HG03103 (cell line): ENCODE measurements at regions not wholly inside any gene's neighbourhood (a gene's known extent, or its start where the extent isn't known, plus 50 kb on each side); places are given as distances from the start of the nearest gene placed in this dataset.

ENCODE experiments used
- ATAC-seq: cut with Tn5 transposase; IDR thresholded peaks from one replicate; pipeline ENCODE4 v1.9.1; 2021; ENCODE audit warnings: low read depth; ENCODE audit not compliant: unreplicated experiment

DNA sequence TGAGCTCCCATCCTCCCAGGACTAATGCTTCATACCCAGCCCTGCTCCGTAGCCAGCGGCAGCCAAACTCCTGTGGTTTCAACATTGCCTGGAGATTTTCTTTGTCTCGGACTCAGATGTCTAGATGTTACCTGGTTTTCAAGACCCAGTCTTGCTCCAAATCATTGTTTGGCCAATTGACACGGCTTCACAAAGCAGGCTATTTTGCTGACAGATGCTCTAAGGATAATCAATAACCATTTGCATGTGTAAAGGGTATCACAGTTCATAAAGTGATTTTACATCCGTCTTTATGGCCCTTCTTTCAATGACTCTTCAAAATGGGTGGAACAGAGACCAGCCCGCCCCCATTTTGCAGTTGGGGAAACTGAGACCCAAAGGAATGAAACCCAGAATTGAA lies 153.4 kb downstream of the SALL1 start:
- no peak for ATAC-seq

DNA sequence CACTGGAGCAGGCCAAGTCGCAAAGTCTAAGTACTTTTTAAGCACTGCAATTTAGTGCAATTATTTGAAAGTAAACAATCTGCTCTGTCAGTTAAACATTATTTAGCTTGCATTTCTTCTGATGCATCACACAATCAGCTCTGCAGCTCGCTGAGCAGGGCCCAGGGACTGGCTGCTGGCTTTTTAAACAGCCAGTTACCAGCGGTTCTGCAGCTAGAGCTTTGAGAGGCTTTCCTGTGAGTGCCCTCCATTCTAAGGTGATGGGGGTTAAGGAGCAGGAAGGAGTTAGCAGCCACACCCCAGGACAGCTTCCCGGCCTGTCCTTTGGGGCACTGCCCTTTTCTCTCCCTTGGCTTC lies 154.3 kb downstream of the SALL1 start:
- ATAC-seq: no peak

DNA sequence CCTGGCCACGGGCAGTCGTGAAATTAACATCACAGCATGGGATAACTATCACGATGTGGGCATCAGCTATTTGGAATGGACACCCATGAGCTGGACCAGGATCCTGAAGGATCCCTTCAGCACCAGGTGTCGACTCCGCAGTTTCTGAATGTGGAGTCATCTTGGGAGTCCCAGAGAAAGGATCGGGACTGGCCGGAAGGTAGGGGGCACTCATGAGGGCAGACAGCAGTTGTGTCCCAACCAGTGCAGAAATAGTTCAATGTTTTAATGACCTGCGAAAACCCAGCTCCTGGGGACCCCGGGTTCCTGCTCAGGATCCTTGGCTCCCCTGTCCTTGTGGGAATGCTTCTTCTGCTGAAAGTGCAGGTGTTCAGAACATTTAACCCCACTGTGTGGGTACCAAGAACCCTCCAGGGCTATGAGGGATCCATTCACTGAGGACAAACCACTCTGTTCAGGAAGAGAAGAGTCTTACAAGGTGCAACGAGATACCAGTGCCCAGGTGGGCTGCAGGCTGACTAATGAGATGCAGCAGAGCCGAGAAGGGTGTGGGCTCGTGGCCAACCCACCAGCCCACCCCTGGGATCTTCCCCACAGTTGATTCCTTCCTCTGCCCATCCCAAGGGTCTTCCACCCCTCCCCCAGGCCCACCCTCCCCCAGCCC lies 154.8 kb downstream of the SALL1 start:
- no peak for ATAC-seq

DNA sequence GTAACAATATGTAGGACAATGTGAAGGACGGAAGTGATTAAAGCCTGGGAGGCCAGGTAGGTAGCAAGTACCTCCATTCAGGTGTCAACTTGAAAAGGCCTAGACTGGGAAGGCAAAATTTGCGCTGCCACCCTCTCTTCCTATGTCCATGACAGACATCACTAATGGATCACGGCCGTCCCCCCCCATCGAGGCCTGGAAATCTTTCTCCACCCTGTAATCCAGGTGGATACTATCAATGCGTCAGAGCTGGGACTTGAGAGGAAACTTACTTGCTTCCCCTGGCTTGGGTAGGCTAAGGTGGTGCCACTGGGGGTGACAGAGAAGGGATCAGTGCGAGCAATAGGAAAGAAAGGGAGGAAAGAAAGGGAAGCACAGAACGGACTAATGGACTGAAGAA lies 156.1 kb downstream of the SALL1 start:
- ATAC-seq: no peak

DNA sequence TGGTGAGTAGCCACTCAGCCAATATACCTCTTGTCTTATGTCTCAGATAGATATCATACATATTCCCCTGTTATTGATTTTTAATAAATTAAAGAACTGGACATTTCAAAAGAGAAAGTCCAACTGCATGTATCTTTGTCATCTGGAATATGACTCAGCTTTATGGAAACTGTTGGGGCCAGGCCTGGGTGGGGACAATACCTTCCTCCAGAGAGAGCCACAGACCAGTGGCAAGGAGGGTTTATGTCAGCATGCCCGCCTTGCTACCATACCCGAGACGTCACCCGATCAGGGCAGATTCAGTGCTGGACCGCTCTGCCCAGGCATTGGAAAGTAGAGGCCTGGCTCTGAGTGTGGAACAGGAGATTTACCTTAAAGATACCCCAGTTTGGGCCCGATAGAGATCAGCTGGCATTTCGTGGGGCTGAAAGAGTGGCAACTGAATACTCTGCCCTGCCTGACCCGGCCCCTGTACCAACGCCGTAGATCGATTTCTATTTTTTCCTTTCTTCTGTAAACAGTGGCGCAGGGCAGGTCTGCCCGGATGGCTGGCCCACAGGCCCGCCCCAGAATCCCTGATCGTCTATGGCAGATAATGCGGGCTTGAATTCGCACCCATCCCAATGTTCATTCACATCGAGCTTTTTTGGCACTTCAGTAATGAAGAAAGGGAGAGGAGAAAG lies 158.6 kb downstream of the SALL1 start:
- ATAC-seq: no peak

DNA sequence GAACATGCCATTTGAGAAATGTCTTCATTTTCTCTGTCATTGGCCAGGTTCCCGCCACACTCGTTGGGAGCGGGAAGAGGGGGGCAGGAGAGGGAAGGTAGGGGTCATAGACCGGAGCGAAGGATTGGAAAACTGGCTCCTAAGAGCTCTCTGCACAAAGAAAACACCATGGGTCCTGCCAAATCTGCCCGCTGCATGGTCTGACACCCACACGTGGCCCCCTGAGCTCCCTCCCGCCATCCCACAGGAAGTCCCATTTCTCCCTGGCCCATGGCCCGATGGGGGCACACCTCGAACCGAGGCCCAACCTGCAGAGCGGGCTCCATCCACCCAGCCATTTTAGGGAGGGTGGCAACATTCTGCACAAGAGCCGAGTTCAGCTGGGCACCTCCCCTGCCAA lies 159.6 kb downstream of the SALL1 start:
- ATAC-seq: no peak

DNA sequence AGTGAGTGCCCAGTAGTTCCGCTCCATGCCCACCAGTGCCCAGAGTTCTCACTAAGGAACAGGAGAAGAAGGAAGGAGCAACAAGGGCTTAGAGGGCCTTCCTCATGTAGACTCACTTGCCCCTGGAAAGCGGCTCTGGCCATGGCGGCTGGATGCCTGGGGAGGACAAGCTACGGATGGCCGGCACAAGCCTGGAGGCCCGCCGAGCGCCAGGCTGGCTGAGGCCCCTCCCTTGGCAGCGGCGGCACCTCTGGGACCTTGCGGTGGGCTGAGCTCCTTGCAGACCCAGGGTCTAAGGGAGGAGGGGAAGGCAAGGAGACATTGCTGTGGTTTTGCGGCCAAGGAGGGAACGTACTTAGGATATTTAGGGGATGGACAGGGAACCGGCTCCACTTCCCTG lies 160.1 kb downstream of the SALL1 start:
- no peak for ATAC-seq

DNA sequence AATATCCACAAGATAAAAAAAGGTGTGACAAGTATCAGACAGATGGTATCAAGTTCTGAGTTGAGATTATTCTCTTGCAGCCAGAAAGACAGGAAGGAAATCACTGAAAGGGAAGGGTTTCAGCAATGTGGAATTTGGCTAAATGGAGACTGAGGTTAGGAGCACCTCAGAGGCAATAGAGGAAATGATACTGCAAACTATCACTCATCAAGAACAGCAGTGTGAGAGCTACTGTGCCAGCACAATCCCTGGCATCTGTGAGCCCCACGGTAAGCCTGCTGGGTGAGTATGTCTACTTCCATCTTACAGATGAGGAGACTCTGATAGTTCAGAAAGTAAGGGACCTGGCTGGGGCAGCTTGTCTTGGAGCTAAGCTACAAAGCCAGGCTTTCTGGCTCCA lies 162.0 kb downstream of the SALL1 start:
- ATAC-seq: no peak

DNA sequence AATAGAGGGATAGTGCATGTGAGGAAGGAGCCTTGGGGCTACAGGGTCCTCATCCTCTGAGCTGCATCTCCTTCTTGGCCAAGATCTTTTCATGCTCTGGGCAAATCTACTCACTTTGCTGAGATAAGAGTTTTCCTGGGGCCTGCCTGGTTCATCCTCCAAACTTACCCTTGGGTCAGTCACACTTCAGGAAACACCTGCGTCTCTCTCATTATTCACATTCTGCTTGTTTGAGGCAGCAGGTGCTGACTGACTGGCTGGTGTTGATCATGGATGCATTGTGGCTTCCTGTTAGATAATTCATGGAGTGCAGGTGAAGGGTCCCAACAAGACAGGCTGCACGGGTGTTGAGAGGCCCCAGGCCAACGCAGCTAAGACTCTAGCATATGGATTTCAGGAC lies 162.6 kb downstream of the SALL1 start:
- no peak for ATAC-seq

DNA sequence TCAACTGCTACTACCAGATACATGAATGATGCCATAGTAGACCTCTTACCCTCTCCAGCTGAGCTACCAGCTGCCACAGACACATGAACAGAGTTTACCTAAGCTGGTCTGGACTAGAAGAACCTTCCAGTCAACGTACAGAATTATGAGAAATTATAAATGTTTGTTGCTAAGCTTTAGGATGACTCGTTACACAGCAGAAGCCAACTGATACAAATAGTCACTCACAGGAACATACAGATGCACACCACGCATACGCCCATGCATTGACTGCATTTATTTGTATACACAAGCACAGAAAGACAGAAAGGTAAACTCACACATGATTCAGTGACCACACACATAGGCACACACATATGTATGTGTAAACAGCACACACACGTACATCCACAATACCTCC lies 164.6 kb downstream of the SALL1 start:
- ATAC-seq: no peak

DNA sequence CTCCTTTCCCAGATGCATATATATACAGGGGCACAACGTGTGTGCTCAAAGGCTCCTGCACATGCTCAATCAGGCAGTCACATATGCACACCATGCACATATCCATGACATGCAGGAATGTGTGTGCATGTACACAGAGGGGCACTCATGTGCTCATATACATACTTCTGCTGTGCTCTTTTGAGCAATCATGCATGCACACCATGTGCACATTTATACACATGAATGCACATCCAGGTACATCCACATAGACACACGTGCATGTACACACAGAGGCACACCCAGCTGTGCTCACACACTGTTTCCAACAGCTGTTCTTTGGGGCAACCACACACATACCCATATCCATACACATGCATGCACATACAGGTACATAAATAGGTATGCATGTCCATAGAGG lies 165.3 kb downstream of the SALL1 start:
- no peak for ATAC-seq

DNA sequence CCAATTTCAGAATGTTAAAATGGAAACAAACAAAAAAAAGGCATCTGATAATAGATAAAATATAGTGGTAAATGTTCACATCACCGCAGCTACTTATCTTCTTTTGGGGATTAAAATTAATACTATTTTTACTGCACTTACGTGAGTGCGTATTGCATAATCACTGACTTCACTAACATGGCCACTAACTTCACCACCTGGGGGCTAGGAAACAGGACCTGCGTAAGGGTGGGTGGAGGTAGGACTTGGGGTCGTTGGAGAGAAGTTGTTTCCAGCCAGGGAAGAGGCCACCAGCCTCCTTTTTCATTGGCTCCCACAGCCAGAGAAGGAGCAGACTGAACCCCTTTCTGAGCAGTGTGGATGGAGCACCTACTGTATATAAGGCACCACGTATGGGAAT lies 166.4 kb downstream of the SALL1 start:
- ATAC-seq: no peak

DNA sequence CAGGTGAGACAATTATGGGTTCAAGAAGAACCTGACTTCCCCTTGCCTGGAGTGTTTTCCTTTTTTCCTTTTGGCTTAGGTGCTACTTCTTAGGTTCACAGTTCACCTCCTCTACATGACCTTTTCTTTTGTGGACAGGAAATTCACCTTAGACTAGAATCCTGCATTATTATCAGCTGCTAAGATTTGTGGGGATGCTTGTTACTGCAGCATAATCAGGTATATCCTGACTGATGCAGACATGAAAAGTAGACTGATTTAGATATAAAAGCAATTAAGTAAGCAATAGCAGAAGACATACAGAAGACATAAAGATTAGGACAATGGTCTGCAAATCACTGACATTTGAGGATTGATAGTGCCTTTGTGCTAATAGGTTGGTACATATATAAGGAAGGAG lies 168.3 kb downstream of the SALL1 start:
- no peak for ATAC-seq

DNA sequence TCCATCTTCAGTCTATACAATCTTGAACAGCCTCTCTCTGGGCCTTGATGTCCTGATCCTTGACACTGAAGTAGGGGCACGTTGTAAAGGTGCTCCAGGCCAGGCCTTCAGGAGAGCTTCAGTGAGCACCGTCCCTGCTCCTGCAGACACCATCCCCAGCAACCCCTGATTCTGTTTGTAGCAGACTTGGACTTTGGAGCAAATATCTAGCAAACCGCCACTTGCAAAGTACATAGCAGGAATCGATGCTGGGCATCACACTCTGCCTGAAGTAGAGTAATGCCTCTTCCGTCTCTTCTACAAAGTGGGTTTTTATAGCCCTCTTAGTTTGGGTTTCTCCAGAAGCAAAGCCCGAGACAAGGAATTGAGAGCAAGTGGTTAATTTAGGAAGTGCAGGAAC lies 169.1 kb downstream of the SALL1 start:
- no peak for ATAC-seq

DNA sequence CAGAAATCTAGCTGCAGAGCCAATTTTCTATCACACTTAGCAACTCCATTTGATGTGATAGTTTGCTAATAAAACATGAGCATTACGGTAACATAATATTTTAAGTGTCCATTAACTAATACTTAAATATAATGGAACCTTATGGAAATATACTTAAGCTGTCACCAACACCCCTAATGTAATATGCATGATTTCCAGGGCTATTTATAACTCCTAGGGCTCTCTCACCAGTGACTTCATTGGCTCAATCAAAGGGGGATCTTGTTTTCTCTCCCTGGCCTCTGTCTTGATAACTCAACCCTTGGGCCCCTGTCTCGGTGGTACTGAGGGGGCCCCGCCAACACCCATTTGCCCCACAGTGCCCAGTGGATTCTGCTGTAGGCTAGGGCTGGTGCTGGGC lies 170.4 kb downstream of the SALL1 start:
- no peak for ATAC-seq

DNA sequence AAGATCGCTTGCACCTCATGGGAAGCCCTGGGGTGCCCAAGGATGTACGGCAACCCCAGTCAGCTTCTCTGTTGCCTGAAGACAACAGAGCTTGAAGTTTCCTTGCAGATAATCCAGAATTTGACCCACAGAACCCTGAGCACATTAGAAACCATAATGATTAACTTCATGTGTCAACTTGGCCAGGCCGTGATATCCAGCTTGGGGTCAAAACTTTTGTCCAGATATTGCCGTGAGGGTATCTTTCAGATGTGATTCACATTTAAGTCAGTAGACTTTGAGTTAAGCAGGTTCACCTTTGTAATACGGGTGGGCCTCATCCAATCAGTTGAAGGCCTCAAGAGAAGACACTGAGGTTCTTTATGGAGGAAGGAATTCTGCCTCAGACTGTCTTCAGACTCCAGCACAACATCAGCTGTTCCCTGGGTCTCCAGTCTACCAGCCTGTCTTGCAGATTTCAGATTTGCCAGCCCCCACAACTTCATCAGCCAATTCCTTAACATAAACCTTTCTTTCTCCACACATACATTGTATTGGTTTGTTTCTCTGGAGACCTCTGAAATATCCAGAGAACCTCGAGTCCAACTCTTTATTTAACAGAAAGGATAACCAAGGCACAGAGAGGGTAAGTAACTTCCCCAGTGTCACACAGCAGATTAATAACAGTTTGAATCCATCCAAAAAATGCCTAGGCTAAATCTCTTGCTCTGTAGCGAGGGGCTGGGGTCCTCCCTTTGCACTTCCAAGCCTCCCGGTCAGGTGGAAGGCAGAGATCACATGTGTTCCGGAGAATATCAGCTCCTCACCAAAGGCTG lies 171.1 kb downstream of the SALL1 start:
- no peak for ATAC-seq

DNA sequence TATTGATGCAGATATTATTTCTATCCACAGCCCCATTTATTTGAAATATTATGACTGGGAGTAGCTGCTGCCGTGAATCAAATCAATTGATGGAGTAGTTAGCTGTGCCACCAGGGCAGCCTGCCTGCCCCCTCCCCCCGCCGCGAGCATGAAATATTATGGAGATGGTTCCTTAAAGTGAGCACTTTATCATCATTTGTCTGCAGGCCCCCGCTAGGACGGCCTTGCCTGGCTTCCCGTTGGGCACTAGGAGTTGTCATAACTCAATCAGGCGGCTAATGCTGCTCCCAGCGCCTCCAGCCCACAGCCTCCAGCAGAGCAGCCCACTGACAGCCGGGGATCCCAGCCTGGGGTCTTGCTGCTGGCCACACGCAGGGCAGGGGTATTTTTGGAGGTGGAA lies 173.9 kb downstream of the SALL1 start:
- ATAC-seq: no peak

DNA sequence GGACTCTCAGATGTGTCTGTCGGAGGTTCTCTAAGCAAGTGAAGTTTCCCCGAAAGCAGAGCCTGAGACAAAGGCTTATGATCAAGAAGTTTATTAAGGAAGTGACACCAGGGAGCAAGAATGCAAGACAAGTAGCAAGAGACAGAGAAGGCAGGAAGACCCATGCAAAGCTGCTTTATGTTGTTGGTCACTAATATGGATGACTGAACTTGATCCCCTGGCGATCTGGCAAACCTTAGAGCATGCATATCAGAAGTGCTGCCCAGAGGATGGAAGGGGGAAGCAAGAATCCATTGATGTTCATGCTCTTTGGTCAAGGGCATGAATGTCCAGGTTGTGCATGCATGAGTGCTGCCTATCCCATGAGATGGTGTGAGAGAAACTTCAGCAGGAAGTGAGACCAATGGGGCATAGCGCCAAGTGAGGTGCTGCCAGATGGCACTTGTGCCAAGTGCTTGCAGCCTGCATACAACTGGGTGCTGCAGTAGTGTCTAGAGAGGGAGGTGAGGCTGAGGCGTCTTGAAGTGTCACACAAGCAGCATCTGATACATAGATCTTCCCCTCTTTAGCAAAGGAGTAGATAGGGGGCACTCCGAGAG lies 176.5 kb downstream of the SALL1 start:
- ATAC-seq: no peak

DNA sequence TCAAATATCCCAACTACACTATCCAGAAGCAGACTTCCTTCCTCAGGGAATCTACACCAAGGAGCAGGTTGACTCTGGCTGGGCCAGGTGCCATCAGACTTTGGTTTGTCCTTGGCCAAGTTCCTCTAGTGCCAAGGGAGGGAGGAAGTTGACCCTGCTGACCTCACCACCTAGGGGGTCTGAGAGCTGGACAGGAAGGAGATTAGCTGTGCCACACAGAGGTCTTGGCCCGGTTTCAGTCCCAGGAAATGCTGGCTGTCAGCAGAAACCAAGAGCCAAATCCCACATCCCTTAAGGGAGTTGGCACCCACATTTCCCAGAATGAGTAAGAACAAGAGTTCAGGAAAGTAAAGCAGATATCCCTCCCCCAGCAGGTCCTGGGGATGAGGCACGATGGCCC lies 178.2 kb downstream of the SALL1 start:
- ATAC-seq: no peak

DNA sequence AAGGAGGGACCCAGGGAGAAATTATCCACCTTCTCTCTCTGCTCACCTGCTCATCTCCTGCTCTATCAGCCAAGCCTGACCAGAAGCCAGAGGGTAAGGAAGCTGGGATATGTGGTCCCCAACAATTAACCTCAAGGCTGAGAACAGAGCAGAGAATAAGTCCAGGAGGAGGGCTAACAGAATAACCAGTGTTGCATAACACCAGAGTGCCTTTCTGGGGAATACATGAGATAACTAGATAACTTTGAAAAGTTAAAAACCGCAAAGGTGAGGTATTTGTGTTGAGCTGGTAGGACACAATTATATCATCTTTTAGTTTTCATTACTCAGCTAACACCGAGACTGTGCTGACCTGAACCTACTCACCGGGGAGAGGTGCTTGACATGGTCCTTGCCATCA lies 180.8 kb downstream of the SALL1 start:
- no peak for ATAC-seq

DNA sequence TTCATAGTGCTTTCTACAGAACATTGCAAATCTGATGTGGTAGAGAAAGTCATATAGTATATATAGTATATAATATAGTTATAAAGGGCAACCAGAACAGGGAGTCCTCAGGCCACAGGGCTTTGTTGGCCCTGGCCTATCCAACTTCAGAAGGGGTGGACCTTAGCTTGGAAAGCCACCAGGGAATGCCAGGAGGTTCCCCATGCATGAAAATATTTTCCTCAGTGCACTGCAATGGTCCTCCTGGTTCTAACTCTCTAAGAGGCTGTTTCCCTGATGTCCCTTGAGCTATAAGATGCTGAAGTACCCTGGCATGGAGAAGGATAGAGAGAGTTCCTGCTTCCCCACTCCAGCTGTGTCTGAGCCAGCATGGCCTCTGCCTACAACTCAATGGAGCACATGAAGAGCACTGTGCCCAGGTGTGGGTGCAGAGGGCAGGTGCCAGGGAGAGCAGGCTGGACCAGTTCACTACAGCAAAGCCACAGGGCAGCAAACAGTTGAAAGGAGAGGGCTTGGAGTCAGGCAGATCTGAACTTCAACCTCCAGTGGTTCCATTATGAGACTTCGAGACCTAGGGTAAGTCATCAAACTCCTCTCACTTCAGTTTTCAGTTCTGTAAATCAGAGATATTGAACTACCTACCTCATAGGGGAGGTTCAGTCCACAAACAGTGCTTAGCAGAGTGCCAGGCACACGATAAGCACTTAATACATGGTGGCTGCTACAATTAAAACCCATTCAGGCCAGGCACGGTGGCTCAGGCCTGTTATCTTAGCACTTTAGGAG lies 183.1 kb downstream of the SALL1 start:
- peak; percentile 60 for ATAC-seq
